ENCODE measurements at regions not wholly inside any gene's neighbourhood (a gene's known extent, or its start where the extent isn't known, plus 50 kb on each side); places are given as distances from the start of the nearest gene placed in this dataset.

DNA sequence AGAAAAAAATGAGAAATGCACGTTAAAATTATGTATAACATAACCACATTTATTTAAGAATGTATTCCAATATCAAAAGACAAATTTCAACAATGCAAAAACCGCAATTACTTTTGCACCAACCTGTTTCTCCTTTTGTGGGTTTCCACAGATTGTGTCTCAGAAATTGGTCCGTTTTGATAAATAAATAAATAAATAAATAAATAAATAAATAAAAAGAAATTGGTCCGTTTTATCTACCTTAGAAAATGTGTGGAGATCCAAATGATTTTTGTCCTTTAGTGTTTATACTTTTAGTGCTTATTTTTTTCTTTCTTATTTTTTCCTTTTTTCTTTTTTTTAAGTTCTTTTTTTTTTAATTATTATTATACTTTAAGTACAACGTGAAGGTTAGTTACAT lies 1682.2 kb upstream of the TMEFF2 start:
- Histone ChIP-seq H3K56ac (replicated peaks; ENCODE audit: insufficient read length, low read depth, low read length) (no peak overlapping the region), H2BK15ac (ENCODE audit: low read length) (no peak overlapping the region), H3K79me2 (ENCODE audit: control insufficient read depth in 1 of 2, insufficient read depth in 2 of 2, low read length in 2 of 2) (no peaks in the 10 kb centered on the region), H3K4me1 (replicated peaks in 1 of 4; ENCODE audit: control insufficient read depth in 3 of 4, insufficient read depth in 4 of 4, low read length in 3 of 4) (no peaks in the 10 kb centered on the region), H4K8ac (ENCODE audit: extremely low read depth, insufficient read depth, low read length) (no peak overlapping the region), H3K14ac (ENCODE audit: insufficient read length) (no peak overlapping the region), H3K4me3 (ENCODE audit: extremely low read depth in 1 of 4, insufficient read depth in 2 of 4, low read depth in 3 of 4, low read length in 4 of 4) (no peak overlapping the region), H3K27ac (ENCODE audit: low read depth, low read length) (no peak overlapping the region), H3K4me2 (ENCODE audit: insufficient read depth in 1 of 2, low read depth in 2 of 2, low read length in 2 of 2) (no peak overlapping the region), H4K5ac (ENCODE audit: insufficient read length, low read depth, low read length) (no peak overlapping the region), H4K91ac (replicated peaks; ENCODE audit: insufficient read length, low read length) (no peak overlapping the region), H3K9me3 (ENCODE audit: insufficient read depth in 2 of 2, low read depth in 1 of 2, low read length in 1 of 2) (no peaks in the 10 kb centered on the region), H3K9ac (replicated peaks in 1 of 4; ENCODE audit: extremely low read depth in 1 of 4, low read depth in 3 of 4, low read length in 3 of 4) (no peak overlapping the region), H2AFZ (ENCODE audit: low read length) (no peak overlapping the region), H3K23ac (ENCODE audit: insufficient read length) (no peak overlapping the region), H3K79me1 (ENCODE audit: low read depth, low read length) (no peaks in the 10 kb centered on the region), H3K27me3 (replicated peaks in 1 of 4; ENCODE audit: control insufficient read depth in 3 of 4, extremely low read depth in 1 of 4, insufficient read depth in 3 of 4, low read length in 3 of 4) (no peaks in the 10 kb centered on the region), H3K36me3 (ENCODE audit: control insufficient read depth in 2 of 4, insufficient read depth in 4 of 4, low read length in 3 of 4) (no peaks in the 10 kb centered on the region), H3K4ac (replicated peaks; ENCODE audit: insufficient read length, low read depth, low read length) (no peak overlapping the region), H2BK5ac (ENCODE audit: low read depth, low read length) (no peak overlapping the region), H2BK120ac (replicated peaks; ENCODE audit: low read depth, low read length) (no peak overlapping the region), H3K18ac (ENCODE audit: extremely low read depth, low read length) (no peak overlapping the region), H3K23me2 (ENCODE audit: low read depth, low read length) (no peaks in the 10 kb centered on the region), H2AK5ac (ENCODE audit: low read depth, low read length) (no peak overlapping the region), H2BK20ac (ENCODE audit: low read length) (no peak overlapping the region), H4K20me1 (replicated peaks in 1 of 2; ENCODE audit: control insufficient read depth in 1 of 2, insufficient read depth in 2 of 2, low read length in 2 of 2) (no peaks in the 10 kb centered on the region), H2BK12ac (ENCODE audit: low read depth, low read length) (no peak overlapping the region)
- DNase-seq (ENCODE audit: low read depth in 1 of 2, low spot score in 2 of 2): no peak
- no peak for FAIRE-seq
- WGBS, 2 experiments (ENCODE audit: extremely low coverage in 1 of 2, insufficient coverage in 1 of 2, insufficient read length in 1 of 2, insufficient replicate concordance in 2 of 2, low coverage in 1 of 2, low lambda C conversion rate in 2 of 2, missing lambda C conversion rate in 1 of 2): 95% methylated on average over 5 of the region's 5 CpGs; no CpG with 5 or more reads in 1 of the 2 experiments
- TF ChIP-seq GABPA (IDR thresholded peaks at IDR 0.05; ENCODE audit: borderline replicate concordance, insufficient read depth, low read length) (no peak), JUN (IDR thresholded peaks at IDR 0.05; ENCODE audit: low read depth, low read length) (no peak), EP300 (IDR thresholded peaks at IDR 0.05; ENCODE audit: borderline replicate concordance in 1 of 2, low read depth in 2 of 2, low read length in 2 of 2) (no peak), GTF2F1 (IDR thresholded peaks at IDR 0.05; ENCODE audit: borderline replicate concordance, low read depth, low read length) (no peak), JUND (IDR thresholded peaks at IDR 0.05; ENCODE audit: low read length) (no peak), SIRT6 (IDR thresholded peaks at IDR 0.05; ENCODE audit: low read length) (no peak)
- POLR2A ChIA-PET (ENCODE audit: partially characterized antibody): no interaction called here
- CTCF ChIA-PET (ENCODE audit: partially characterized antibody): no interaction called here
